Neural progenitor cell (in vitro differentiated cells): ENCODE measurements at regions not wholly inside any gene's neighbourhood (a gene's known extent, or its start where the extent isn't known, plus 50 kb on each side); places are given as distances from the start of the nearest gene placed in this dataset.

Experiments
- DNase-seq: peaks from one replicate; pipeline ENCODE4 v3.0.0-alpha.2; 2016; ENCODE audit warnings: low spot score
- H2AFZ ChIP-seq: fragments of 200-600 bp; sonication (generic); replicated peaks from 2 replicates; pipeline ENCODE4 v1.6.1; 2016; ENCODE audit warnings: antibody characterized with exemption
- H3F3A ChIP-seq: fragments of 200-600 bp; sonication (generic); 2 replicates; pipeline ENCODE4 v1.6.1; 2016; ENCODE audit warnings: antibody characterized with exemption, low read depth
- H3K27ac ChIP-seq: fragments of 200-600 bp; sonication (generic); 2 replicates; pipeline ENCODE4 v1.5.1; 2016; ENCODE audit warnings: mild to moderate bottlenecking
- H3K27me3 ChIP-seq: fragments of 200-600 bp; sonication (generic); 2 replicates; pipeline ENCODE4 v1.6.1; 2016; ENCODE audit warnings: mild to moderate bottlenecking, moderate library complexity
- H3K36me3 ChIP-seq: fragments of 200-600 bp; sonication (generic); 2 replicates; pipeline ENCODE4 v1.5.1; 2016
- H3K4me1 ChIP-seq: fragments of 200-600 bp; sonication (generic); 2 replicates; pipeline ENCODE4 v1.6.1; 2016; ENCODE audit warnings: mixed run types
- H3K4me2 ChIP-seq: fragments of 200-600 bp; sonication (generic); 2 replicates; pipeline ENCODE4 v1.6.1; 2016
- H3K4me3 ChIP-seq: fragments of 200-600 bp; sonication (generic); 2 replicates; pipeline ENCODE4 v1.5.1; 2016
- H3K79me2 ChIP-seq: fragments of 200-600 bp; sonication (generic); 2 replicates; pipeline ENCODE4 v1.6.1; 2016; ENCODE audit warnings: low read depth
- H3K9ac ChIP-seq: fragments of 200-600 bp; sonication (generic); 2 replicates; pipeline ENCODE4 v1.6.1; 2016
- H3K9me3 ChIP-seq: fragments of 200-600 bp; sonication (generic); 2 replicates; pipeline ENCODE4 v1.5.1; 2016; ENCODE audit warnings: low read depth
- H4K20me1 ChIP-seq: fragments of 200-600 bp; sonication (generic); 2 replicates; pipeline ENCODE4 v1.6.1; 2016; ENCODE audit warnings: low read depth
- H3K27ac Mint-ChIP-seq: 3 replicates; pipeline ENCODE4 v1.8.0; 2021; ENCODE audit warnings: mixed read lengths
- H3K27me3 Mint-ChIP-seq: 2 replicates; pipeline ENCODE4 v1.8.0; 2022; ENCODE audit warnings: low read depth, mild to moderate bottlenecking, inconsistent platforms, moderate library complexity, mixed read lengths; ENCODE audit not compliant: insufficient read depth
- H3K36me3 Mint-ChIP-seq: 3 replicates; pipeline ENCODE4 v1.8.0; 2021; ENCODE audit warnings: mixed read lengths
- H3K4me1 Mint-ChIP-seq: 3 replicates; pipeline ENCODE4 v1.8.0; 2021; ENCODE audit warnings: mixed read lengths
- H3K4me3 Mint-ChIP-seq: 3 replicates; pipeline ENCODE4 v1.8.0; 2021; ENCODE audit warnings: mild to moderate bottlenecking, moderate library complexity, mixed read lengths
- H3K9me3 Mint-ChIP-seq: 3 replicates; pipeline ENCODE4 v1.8.0; 2020; ENCODE audit warnings: mixed read lengths
- CTCF ChIP-seq: fragments of 200-600 bp; sonication (generic); IDR thresholded peaks from 2 replicates; pipeline ENCODE4 v1.5.1; 2017; ENCODE audit warnings: antibody characterized with exemption, mild to moderate bottlenecking
- EZH2 ChIP-seq: fragments of 200-600 bp; sonication (generic); IDR thresholded peaks from 2 replicates; pipeline ENCODE4 v1.6.1; 2017; ENCODE audit warnings: antibody characterized with exemption, mild to moderate bottlenecking, moderate library complexity
- EZH2phosphoT487 ChIP-seq: fragments of 200-600 bp; sonication (generic); IDR thresholded peaks from 2 replicates; pipeline ENCODE4 v1.6.1; 2017; ENCODE audit warnings: antibody characterized with exemption

- peaks cover 57% of the 10 kb centered on the region for H3K9me3 Mint-ChIP-seq
- DNase-seq = no peak
- Histone ChIP-seq H3K27ac (no peak overlapping the region), H3K36me3 (no peaks in the 10 kb centered on the region), H3F3A (no peaks in the 10 kb centered on the region), H4K20me1 (no peaks in the 10 kb centered on the region), H3K4me3 (no peak overlapping the region), H3K4me2 (no peak overlapping the region), H2AFZ (no peak overlapping the region), H3K9ac (no peak overlapping the region), H3K79me2 (no peaks in the 10 kb centered on the region), H3K9me3 (peaks cover 25% of the 10 kb centered on the region), H3K4me1 (no peaks in the 10 kb centered on the region), H3K27me3 (no peaks in the 10 kb centered on the region)
- H3K36me3 Mint-ChIP-seq = no peaks in the 10 kb centered on the region
- H3K4me1 Mint-ChIP-seq = no peaks in the 10 kb centered on the region
- no peak overlapping the region for H3K27ac Mint-ChIP-seq
- no peak overlapping the region for H3K4me3 Mint-ChIP-seq
- H3K27me3 Mint-ChIP-seq = peaks cover 3% of the 10 kb centered on the region
- TF ChIP-seq EZH2 (no peak), CTCF (no peak), EZH2phosphoT487 (no peak)
Observed at GRCh38 chr14:106846218-106846617, 1319.8 kb downstream of the TMEM121 start.

- Histone ChIP-seq H3K79me2 (no peaks in the 10 kb centered on the region), H3F3A (no peaks in the 10 kb centered on the region), H3K4me1 (no peaks in the 10 kb centered on the region), H4K20me1 (no peaks in the 10 kb centered on the region), H3K27me3 (no peaks in the 10 kb centered on the region), H3K4me2 (no peak overlapping the region), H3K9ac (no peak overlapping the region), H3K4me3 (no peak overlapping the region), H3K9me3 (peaks cover 25% of the 10 kb centered on the region), H3K27ac (no peak overlapping the region), H3K36me3 (no peaks in the 10 kb centered on the region), H2AFZ (no peak overlapping the region)
- H3K27ac Mint-ChIP-seq = no peak overlapping the region
- no peaks in the 10 kb centered on the region for H3K36me3 Mint-ChIP-seq
- H3K4me1 Mint-ChIP-seq = no peaks in the 10 kb centered on the region
- DNase-seq = no peak
- H3K4me3 Mint-ChIP-seq = no peak overlapping the region
- no peaks in the 10 kb centered on the region for H3K27me3 Mint-ChIP-seq
- H3K9me3 Mint-ChIP-seq = peaks cover 53% of the 10 kb centered on the region
- TF ChIP-seq EZH2 (no peak), EZH2phosphoT487 (no peak), CTCF (no peak)
Observed at GRCh38 chr14:106848330-106849121, 1322.1 kb downstream of the TMEM121 start.

GRCh38 chr14:106850913-106851825, 1324.8 kb downstream of the TMEM121 start:
- no peak for TF ChIP-seq CTCF
- TF ChIP-seq EZH2phosphoT487 = no peak
- TF ChIP-seq EZH2 = no peak
- no peak for DNase-seq
- no peak overlapping the region for H3K4me2 ChIP-seq
- H2AFZ ChIP-seq = no peak overlapping the region
- H3K4me3 Mint-ChIP-seq = no peak overlapping the region
- no peaks in the 10 kb centered on the region for H3K36me3 ChIP-seq
- H3K9me3 ChIP-seq = peaks cover 18% of the 10 kb centered on the region
- H3K27me3 ChIP-seq = no peaks in the 10 kb centered on the region
- H3F3A ChIP-seq = no peaks in the 10 kb centered on the region
- H3K9ac ChIP-seq = no peak overlapping the region
- no peak overlapping the region for H3K27ac Mint-ChIP-seq
- H3K79me2 ChIP-seq = no peaks in the 10 kb centered on the region
- no peaks in the 10 kb centered on the region for H3K36me3 Mint-ChIP-seq
- no peak overlapping the region for H3K4me3 ChIP-seq
- H3K4me1 ChIP-seq = no peaks in the 10 kb centered on the region
- no peak overlapping the region for H3K27ac ChIP-seq
- no peaks in the 10 kb centered on the region for H4K20me1 ChIP-seq
- H3K4me1 Mint-ChIP-seq = no peaks in the 10 kb centered on the region
- H3K9me3 Mint-ChIP-seq = peaks cover 49% of the 10 kb centered on the region
- no peaks in the 10 kb centered on the region for H3K27me3 Mint-ChIP-seq
